Ishikawa (cell line): ENCODE measurements at regions not wholly inside any gene's neighbourhood (a gene's known extent, or its start where the extent isn't known, plus 50 kb on each side); places are given as distances from the start of the nearest gene placed in this dataset.

Experiments
- CEBPB ChIP-seq: IDR thresholded peaks from 2 replicates; pipeline ENCODE4 v1.6.1; 2012
- CREB1 ChIP-seq: IDR thresholded peaks from 2 replicates; pipeline ENCODE4 v1.6.1; 2012; ENCODE audit warnings: low read depth
- EGR1 ChIP-seq: IDR thresholded peaks from 2 replicates; pipeline ENCODE4 v1.6.1; 2012
- EP300 ChIP-seq: IDR thresholded peaks from 2 replicates; pipeline ENCODE4 v1.6.1; 2012; ENCODE audit warnings: borderline replicate concordance
- FOXM1 ChIP-seq: IDR thresholded peaks from 2 replicates; pipeline ENCODE4 v1.6.1; 2012; ENCODE audit warnings: low read depth, borderline replicate concordance
- MAX ChIP-seq: IDR thresholded peaks from 2 replicates; pipeline ENCODE4 v1.6.1; 2012
- NFIC ChIP-seq: IDR thresholded peaks from 2 replicates; pipeline ENCODE4 v1.6.1; 2012
- RAD21 ChIP-seq: IDR thresholded peaks from 2 replicates; pipeline ENCODE4 v1.6.1; 2012; ENCODE audit warnings: low read depth
- REST ChIP-seq: IDR thresholded peaks from 2 replicates; pipeline ENCODE4 v1.6.1; 2012; ENCODE audit warnings: low read depth, mild to moderate bottlenecking
- TAF1 ChIP-seq: IDR thresholded peaks from 2 replicates; pipeline ENCODE4 v1.6.1; 2012; ENCODE audit warnings: low read depth, mild to moderate bottlenecking
- TEAD4 ChIP-seq: IDR thresholded peaks from 2 replicates; pipeline ENCODE4 v1.6.1; 2012
- USF1 ChIP-seq: IDR thresholded peaks from 2 replicates; pipeline ENCODE4 v1.6.1; 2012
- YY1 ChIP-seq: IDR thresholded peaks from 2 replicates; pipeline ENCODE4 v1.6.1; 2012; ENCODE audit warnings: low read depth
- ZBTB7A ChIP-seq: IDR thresholded peaks from 2 replicates; pipeline ENCODE4 v1.6.1; 2012; ENCODE audit warnings: low read depth

GRCh38 chr16:22678311-22678710 is 135.7 kb upstream of the HS3ST2 start:
- TF ChIP-seq RAD21: no peak
- TF ChIP-seq FOXM1: no peak
- TF ChIP-seq MAX: no peak
- no peak for TF ChIP-seq USF1
- TF ChIP-seq ZBTB7A: no peak
- no peak for TF ChIP-seq TAF1
- no peak for TF ChIP-seq CREB1
- TF ChIP-seq EGR1: no peak
- TF ChIP-seq YY1: no peak
- TF ChIP-seq CEBPB: no peak
- TF ChIP-seq REST: no peak
- no peak for TF ChIP-seq EP300
- TF ChIP-seq TEAD4: no peak
- TF ChIP-seq NFIC: no peak
